Activated T-helper 2 cell treated with anti-CD3 and anti-CD28 coated beads, Interferon-gamma antibody, Interleukin-2, Interleukin-4, amounts not matched to agents 10 μg/mL and 5 μg/mL and 100 μg/mL, durations not matched to agents 14 hours and 24 hours and 36 hours (primary cell): ENCODE measurements at regions not wholly inside any gene's neighbourhood (a gene's known extent, or its start where the extent isn't known, plus 50 kb on each side); places are given as distances from the start of the nearest gene placed in this dataset.

Experiments
- DNase-seq: peaks from one replicate; pipeline ENCODE4 v3.0.0; 2021; ENCODE audit warnings: low spot score
- H3K27ac Mint-ChIP-seq: one replicate; pipeline ENCODE4 v1.8.0; 2021; ENCODE audit warnings: mixed read lengths
- H3K27me3 Mint-ChIP-seq: one replicate; pipeline ENCODE4 v1.8.0; 2021; ENCODE audit warnings: low read depth, mixed read lengths
- H3K36me3 Mint-ChIP-seq: one replicate; pipeline ENCODE4 v1.8.0; 2021; ENCODE audit warnings: low read depth, mixed read lengths
- H3K4me1 Mint-ChIP-seq: one replicate; pipeline ENCODE4 v1.8.0; 2021; ENCODE audit warnings: low read depth, mixed read lengths
- H3K4me3 Mint-ChIP-seq: one replicate; pipeline ENCODE4 v1.8.0; 2021; ENCODE audit warnings: low read depth, mild to moderate bottlenecking, moderate library complexity, mixed read lengths
- H3K9me3 Mint-ChIP-seq: one replicate; pipeline ENCODE4 v1.8.0; 2021; ENCODE audit warnings: mixed read lengths
- intact Hi-C: fragments of 100-400 bp; cut with micrococcal nuclease; formaldehyde crosslinking; loops from one replicate; pipeline ENCODE4 v1.15.1; 2023

DNA sequence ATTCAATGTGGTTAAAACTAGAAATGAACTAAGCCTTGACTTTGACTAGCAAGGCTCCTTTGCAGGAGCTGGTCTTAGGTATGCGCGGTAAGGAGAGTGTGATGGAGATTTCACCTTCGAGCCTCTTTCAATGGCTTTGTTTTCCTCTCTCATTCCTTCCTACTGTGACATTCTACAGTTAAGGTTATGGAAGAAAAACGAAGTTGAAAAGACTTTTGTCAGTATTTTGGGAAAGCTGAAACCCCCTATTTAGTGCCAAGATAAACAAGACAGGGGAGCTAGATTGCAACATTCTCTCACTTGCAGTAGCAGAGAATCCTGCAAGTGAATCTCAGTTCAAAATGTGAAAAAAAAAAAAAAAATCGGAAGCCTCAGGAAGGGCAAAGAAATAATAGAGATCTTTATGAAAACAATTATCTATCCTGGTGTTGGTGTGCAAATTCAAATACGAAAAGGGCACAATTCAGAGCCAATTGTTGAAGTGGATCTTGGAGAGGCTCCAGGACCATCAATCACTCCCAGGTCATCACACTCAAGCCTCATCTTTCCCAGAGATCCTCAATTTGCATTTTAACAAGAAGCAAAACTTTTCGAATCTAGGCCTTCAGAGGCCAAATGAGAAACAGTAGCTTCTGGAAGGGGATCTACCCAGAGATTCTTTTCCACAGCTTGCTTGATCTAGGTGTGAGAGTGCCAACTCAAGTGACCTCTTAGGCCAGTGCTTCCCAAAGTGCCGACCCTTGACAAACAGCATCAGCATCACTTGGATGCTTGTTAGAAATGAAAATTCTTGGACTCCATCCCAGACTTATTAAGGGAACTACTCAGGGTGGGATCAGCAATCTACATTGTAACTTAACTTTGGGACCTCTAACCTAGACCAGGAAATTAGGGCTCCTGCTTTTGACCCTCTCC is 163.8 kb downstream of the INHBA start:
- Mint-ChIP-seq H3K27ac (no peak overlapping the region), H3K9me3 (peaks cover 3% of the 10 kb centered on the region), H3K4me3 (no peak overlapping the region), H3K36me3 (no peaks in the 10 kb centered on the region), H3K27me3 (no peaks in the 10 kb centered on the region), H3K4me1 (no peaks in the 10 kb centered on the region)
- no peak for DNase-seq
- intact Hi-C loops = no loop called here

DNA sequence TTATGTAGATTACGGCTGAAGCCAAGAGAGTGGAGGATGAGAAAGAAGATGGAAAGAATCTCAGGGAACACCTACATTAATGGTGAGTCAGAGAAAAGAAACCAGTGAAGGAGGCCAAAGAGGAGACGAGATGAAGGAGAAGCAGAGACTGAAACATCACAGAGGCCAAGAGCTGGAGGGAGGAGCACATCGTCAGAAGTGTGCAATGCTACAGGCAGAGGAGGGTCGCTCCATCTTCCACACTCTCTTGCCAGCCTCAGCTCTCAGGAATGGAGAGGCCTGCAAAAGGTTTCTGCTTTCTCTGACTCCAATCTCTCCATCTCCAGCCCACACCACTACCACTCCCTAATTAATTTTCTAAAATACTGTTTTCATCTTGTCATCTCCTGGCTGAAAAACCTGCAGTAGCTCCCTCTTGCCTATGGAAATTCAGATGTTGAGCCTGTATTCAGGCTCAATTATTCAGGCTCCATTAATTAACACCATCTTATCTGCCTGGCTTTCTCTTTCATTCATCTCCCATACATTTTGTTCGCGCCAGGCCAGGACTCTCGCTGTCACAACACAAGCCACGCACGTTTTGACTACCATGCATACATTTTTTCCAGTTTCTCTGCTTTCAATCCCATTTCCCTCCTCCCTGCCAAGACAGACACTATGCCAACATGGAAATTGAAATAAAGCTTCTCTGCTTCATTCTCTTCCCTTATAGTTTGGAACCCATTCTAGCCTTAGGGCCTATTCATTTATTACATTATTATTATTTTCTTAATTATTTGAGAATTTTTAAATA is 165.8 kb downstream of the INHBA start:
- Mint-ChIP-seq H3K9me3 (peaks cover 3% of the 10 kb centered on the region), H3K4me3 (no peak overlapping the region), H3K27ac (no peak overlapping the region), H3K4me1 (no peaks in the 10 kb centered on the region), H3K36me3 (no peaks in the 10 kb centered on the region), H3K27me3 (no peaks in the 10 kb centered on the region)
- intact Hi-C loops = no loop called here
- no peak for DNase-seq

DNA sequence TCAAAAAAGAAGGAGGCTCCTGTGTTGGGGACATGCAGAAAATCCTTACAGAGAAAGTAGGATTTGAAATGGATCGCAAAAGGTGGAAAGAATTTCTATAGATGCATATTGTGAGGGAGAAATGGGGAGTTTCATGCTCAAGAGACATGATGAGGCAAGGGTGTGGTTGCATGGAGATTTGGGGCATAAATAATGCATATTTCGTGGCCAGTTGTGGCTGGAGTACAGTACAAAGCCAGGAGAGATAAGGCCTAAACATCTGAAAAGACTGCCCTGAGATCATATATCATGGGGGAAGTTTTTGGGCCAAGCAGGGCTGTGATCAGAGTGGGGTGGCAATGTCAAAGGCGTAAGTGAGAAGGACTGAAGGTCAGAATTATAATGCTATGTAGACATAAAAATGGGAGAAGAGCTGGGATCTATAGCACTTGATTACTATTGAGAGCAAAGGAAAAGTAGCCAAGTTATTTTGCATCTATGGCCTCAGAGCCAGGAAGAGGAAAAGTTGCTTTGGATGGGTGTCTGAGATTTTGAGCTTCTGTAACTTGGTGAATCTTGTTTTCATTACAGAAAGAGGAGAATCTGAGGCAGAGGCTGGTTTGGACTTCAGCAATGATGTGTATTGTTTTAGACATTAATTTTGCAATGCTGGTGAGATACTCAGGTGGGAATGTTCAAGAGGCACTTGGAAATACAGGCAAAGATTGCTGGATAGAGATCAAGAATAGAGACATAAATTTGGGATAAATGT is 166.6 kb downstream of the INHBA start:
- H3K27ac Mint-ChIP-seq = no peak overlapping the region
- intact Hi-C loops = no loop called here
- H3K9me3 Mint-ChIP-seq = peaks cover 3% of the 10 kb centered on the region
- no peak for DNase-seq
- no peaks in the 10 kb centered on the region for H3K27me3 Mint-ChIP-seq
- H3K4me3 Mint-ChIP-seq = no peak overlapping the region
- H3K4me1 Mint-ChIP-seq = no peaks in the 10 kb centered on the region
- no peaks in the 10 kb centered on the region for H3K36me3 Mint-ChIP-seq

DNA sequence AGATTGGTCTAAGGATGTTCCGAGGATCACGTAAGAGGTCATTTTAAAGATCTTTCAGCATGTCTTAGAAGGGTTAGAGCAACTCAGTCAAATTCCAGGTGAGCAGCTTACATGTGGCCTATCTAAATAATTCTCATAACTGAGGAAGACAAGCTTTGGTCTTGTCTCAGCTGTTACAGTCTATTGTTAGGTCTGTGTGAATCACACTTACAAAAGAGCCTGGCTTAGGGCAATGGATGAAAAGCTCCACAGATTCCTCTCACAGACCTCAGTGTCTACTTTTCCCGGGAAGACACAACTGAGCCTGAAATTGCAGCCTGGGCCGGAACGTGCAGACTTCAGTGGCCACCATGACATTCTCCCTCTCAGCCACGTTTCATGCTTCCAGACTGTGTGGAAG is 173.1 kb downstream of the INHBA start:
- Mint-ChIP-seq H3K27ac (no peak overlapping the region), H3K36me3 (no peaks in the 10 kb centered on the region), H3K4me3 (no peak overlapping the region), H3K9me3 (peaks cover 13% of the 10 kb centered on the region), H3K27me3 (no peaks in the 10 kb centered on the region), H3K4me1 (no peaks in the 10 kb centered on the region)
- DNase-seq = no peak
- intact Hi-C loops = no loop called here

DNA sequence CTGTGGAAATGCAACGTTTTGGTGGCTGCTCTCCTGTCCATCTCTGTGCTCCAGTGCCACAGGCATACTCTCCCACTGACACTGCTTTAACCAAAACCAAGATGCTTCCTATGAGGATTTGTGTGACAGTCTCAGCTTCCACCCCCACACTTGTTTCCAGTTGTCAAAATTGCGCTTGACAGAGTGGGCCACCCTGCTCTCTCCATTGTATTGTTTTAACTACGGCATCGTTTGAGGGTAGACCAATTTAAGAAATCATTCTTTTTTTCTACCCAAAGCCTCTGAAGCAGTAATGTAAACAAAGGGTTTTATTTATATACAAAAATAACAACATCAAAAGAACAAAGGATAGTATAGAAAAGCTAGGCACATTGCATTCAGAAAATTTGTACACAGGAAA is 178.0 kb downstream of the INHBA start:
- H3K4me1 Mint-ChIP-seq = no peaks in the 10 kb centered on the region
- no peak overlapping the region for H3K27ac Mint-ChIP-seq
- peaks cover 35% of the 10 kb centered on the region for H3K9me3 Mint-ChIP-seq
- intact Hi-C loops = no loop called here
- H3K27me3 Mint-ChIP-seq = no peaks in the 10 kb centered on the region
- no peaks in the 10 kb centered on the region for H3K36me3 Mint-ChIP-seq
- no peak for DNase-seq
- H3K4me3 Mint-ChIP-seq = no peak overlapping the region

DNA sequence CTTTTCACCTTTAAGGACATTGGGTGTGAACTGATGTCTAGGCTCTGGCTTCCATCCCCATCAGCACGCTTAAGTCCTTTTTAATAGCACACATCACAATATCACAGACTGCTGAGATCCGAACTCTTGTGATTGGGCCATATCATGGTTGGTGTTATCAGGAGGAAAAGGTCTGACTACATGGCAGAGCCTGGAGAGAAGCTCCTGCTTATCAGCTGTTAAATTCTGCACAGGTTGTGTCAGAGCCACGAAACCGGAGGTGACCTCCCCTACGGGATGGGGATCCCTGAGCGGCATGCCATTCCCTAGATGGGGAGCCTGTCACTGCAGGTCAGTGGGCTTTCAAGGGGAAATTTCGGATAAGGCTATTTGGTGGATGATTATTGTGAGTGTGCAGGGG is 182.4 kb downstream of the INHBA start:
- no peak for DNase-seq
- intact Hi-C loops = no loop called here
- no peak overlapping the region for H3K4me3 Mint-ChIP-seq
- no peaks in the 10 kb centered on the region for H3K36me3 Mint-ChIP-seq
- peaks cover 28% of the 10 kb centered on the region for H3K9me3 Mint-ChIP-seq
- no peaks in the 10 kb centered on the region for H3K27me3 Mint-ChIP-seq
- no peak overlapping the region for H3K27ac Mint-ChIP-seq
- no peaks in the 10 kb centered on the region for H3K4me1 Mint-ChIP-seq

DNA sequence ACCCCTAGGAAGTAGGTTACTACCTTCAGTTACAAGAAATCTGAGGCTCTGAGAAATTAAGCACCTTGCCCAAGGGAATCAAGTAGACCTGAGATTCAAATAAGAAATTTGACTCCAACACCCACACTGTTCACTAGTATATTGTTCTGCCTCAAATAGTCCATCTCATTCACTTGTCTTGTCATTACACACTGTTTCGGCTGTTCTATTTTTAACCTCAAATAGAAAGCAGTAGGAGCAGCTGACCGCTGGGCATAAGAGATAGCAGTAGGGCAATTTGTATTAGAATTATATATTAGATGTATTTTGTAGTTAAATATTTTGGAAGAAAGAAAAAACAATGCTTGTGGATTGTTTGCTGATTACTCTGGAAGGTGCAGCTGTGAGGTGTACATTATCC is 185.1 kb downstream of the INHBA start:
- no peaks in the 10 kb centered on the region for H3K27me3 Mint-ChIP-seq
- no peak overlapping the region for H3K4me3 Mint-ChIP-seq
- no peak overlapping the region for H3K27ac Mint-ChIP-seq
- DNase-seq = no peak
- no peaks in the 10 kb centered on the region for H3K36me3 Mint-ChIP-seq
- peaks cover 13% of the 10 kb centered on the region for H3K9me3 Mint-ChIP-seq
- intact Hi-C loops = no loop called here
- no peaks in the 10 kb centered on the region for H3K4me1 Mint-ChIP-seq

DNA sequence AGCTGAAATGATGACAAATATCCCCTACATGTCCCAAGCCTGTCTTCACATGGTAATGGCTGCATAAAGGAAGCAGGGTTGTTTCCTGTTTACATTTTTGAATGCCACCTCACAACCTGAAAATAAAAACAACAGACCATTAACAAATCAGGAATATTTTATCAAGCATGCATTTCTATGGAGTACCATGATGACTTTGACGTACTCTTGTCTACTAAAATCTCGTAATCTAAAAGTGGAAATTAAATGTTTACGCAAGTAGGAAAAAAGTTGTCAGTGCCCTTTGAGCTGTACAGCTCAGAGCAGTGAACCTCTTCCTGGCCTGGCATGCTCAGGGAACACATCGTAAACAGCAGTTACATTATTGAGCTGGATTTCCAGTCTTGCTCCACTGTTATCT is 194.1 kb downstream of the INHBA start:
- Mint-ChIP-seq H3K4me3 (no peak overlapping the region), H3K4me1 (no peaks in the 10 kb centered on the region), H3K27me3 (no peaks in the 10 kb centered on the region), H3K27ac (no peak overlapping the region), H3K36me3 (no peaks in the 10 kb centered on the region), H3K9me3 (peaks cover 7% of the 10 kb centered on the region)
- DNase-seq = no peak
- intact Hi-C loops = no loop called here

DNA sequence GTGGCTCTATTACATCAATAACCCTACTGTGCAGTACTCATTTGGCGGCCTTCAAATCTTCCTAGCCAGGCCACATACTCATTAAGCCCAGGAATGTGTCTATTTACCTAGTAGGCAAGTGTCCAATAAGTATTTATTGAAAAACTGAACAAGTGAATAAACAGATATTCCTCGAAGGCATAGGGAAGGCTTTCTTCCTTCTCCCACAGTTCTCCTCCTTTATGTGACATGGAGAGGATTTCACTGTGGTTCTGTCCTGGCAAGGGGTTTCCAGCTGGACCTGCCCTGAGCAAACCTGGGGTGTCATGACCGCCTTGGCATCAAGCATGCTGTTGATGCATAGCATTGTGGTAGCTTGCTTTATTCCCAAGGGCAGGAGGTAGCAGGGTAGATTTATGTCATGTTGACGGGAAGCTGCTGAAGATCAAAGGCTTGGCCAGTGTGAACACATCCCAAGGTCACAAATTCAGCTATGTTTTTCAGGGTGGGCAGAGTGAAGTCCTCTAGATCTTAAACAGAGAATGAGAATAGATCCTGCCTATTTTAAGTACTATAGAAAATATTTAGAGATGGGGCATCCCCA is 195.1 kb downstream of the INHBA start:
- Mint-ChIP-seq H3K4me3 (no peak overlapping the region), H3K27ac (no peak overlapping the region), H3K9me3 (peaks cover 7% of the 10 kb centered on the region), H3K27me3 (no peaks in the 10 kb centered on the region), H3K4me1 (no peaks in the 10 kb centered on the region), H3K36me3 (no peaks in the 10 kb centered on the region)
- intact Hi-C loops = no loop called here
- no peak for DNase-seq

DNA sequence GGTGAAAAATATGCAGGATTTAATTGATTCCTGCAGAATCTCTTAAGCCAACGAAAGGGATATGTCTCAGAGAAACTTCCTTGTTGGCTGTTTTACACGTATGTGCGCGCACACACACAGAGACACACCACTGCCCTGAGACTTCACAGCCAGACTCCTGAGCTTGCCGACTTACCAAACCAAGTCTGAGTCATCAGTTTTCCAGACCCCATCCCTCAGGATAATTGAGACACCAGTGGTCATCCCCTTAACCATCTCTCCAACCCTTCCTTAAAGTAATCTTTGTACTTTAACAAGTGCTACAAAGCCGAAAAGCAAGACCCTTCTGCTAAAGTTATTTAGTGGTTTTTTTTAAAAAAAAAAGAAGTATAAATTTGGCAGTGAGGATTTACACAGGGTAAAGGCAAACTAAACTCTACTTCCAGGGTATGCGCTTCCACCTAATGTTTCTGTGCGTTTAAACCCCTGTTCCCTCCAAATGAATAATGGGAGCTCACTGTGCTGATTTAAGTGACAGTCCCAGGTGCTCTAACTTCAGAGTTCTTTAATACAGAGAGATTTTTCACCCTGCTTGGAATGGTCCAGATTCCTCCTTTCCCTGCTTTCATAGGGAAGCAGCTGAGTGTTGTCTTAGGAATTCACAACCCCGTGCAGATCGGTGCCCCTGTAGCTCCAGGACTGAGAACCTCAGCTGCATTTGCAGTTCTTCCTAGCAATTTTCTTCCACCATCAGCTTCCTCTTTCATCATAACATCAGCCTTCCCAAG is 198.5 kb downstream of the INHBA start:
- DNase-seq = no peak
- intact Hi-C loops = no loop called here
- Mint-ChIP-seq H3K27ac (no peak overlapping the region), H3K27me3 (no peaks in the 10 kb centered on the region), H3K9me3 (peaks cover 5% of the 10 kb centered on the region), H3K4me1 (no peaks in the 10 kb centered on the region), H3K36me3 (no peaks in the 10 kb centered on the region), H3K4me3 (no peak overlapping the region)

DNA sequence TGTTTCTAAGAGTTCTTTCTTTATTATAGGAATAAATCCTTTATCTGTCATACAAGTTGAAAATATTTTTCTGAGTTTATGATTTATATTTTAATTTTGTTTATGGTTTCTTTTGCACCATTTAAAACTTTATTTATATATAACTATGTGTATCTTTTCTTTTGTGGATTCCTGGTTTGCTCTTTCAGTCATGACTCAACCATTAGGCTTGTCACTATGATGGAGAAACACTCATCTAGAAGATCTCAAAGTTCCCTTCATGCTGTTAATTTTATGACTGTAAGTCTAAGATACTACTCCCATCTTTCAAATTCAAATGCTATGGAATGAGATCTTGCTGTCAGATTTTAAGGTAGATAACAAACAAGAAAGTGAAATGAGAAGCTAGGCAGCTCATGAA is 199.5 kb downstream of the INHBA start:
- no peaks in the 10 kb centered on the region for H3K4me1 Mint-ChIP-seq
- intact Hi-C loops = no loop called here
- DNase-seq = no peak
- no peaks in the 10 kb centered on the region for H3K27me3 Mint-ChIP-seq
- H3K4me3 Mint-ChIP-seq = no peak overlapping the region
- no peak overlapping the region for H3K27ac Mint-ChIP-seq
- peaks cover 5% of the 10 kb centered on the region for H3K9me3 Mint-ChIP-seq
- H3K36me3 Mint-ChIP-seq = no peaks in the 10 kb centered on the region

DNA sequence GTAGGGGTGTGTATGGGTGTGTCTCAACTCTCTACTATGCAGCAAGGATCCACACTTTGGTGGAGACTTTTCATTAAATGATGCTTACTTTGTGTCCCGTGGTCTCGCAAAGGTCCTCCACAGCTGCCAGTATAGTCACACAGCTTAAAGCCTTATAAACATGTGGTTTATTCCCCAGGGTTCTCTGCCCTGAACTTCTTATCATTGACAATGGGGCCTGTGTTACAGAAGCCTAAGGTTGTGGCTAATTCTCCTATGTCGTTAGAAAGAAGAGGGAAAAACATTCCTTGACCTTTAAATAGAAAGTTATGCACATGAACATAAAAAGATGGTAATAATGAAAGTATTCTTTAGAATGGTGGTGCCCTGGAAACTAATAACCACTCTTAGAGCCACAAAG is 201.4 kb downstream of the INHBA start:
- H3K27me3 Mint-ChIP-seq = no peaks in the 10 kb centered on the region
- peaks cover 8% of the 10 kb centered on the region for H3K9me3 Mint-ChIP-seq
- no peak for DNase-seq
- H3K36me3 Mint-ChIP-seq = no peaks in the 10 kb centered on the region
- intact Hi-C loops = no loop called here
- H3K27ac Mint-ChIP-seq = no peak overlapping the region
- H3K4me3 Mint-ChIP-seq = no peak overlapping the region
- no peaks in the 10 kb centered on the region for H3K4me1 Mint-ChIP-seq
